Fibroblast of lung (primary cell): ENCODE measurements at regions not wholly inside any gene's neighbourhood (a gene's known extent, or its start where the extent isn't known, plus 50 kb on each side); places are given as distances from the start of the nearest gene placed in this dataset.
A peak's percentile ranks its signal among the peaks of the same experiment; 100 is the strongest.

Experiments used
- DNase-seq, 2 donors: peaks; one replicate each; pipeline versions ENCODE4 v3.0.0 to v3.0.0-alpha.2; 2010; ENCODE audit warnings: low read depth in 2 of 2
- H2AFZ ChIP-seq: 2 replicates; pipeline ENCODE4 v1.5.1; 2012; ENCODE audit warnings: low read length, control low read depth, inconsistent platforms
- H3K27ac ChIP-seq: 2 replicates; pipeline ENCODE4 v1.5.1; 2011; ENCODE audit warnings: low read length, control low read depth; ENCODE audit not compliant: insufficient read depth
- H3K27me3 ChIP-seq: 2 replicates; pipeline ENCODE4 v1.5.1; 2011; ENCODE audit warnings: mild to moderate bottlenecking, low read length; ENCODE audit not compliant: control insufficient read depth, insufficient read depth
- H3K36me3 ChIP-seq: 2 replicates; pipeline ENCODE4 v1.5.1; 2011; ENCODE audit warnings: low read length; ENCODE audit not compliant: control insufficient read depth, insufficient read depth
- H3K4me1 ChIP-seq: 2 replicates; pipeline ENCODE4 v1.5.1; 2011; ENCODE audit warnings: low read length; ENCODE audit not compliant: control insufficient read depth, insufficient read depth; ENCODE audit errors: extremely low read depth
- H3K4me2 ChIP-seq: 2 replicates; pipeline ENCODE4 v1.5.1; 2011; ENCODE audit warnings: low read length, control low read depth; ENCODE audit not compliant: insufficient read depth; ENCODE audit errors: extremely low read depth
- H3K4me3 ChIP-seq, 4 experiments: fragments of 200-600 bp in 1 of 4; sonication (generic) in 1 of 4; replicated peaks in 1 of 4; 2 replicates each; pipeline ENCODE4 v1.5.1; 2011 to 2016; ENCODE audit warnings: low read length in 4 of 4, low read depth in 3 of 4, mild to moderate bottlenecking in 3 of 4, control low read depth in 2 of 4, inconsistent platforms in 1 of 4, mixed read lengths in 1 of 4; ENCODE audit not compliant: insufficient read depth in 1 of 4; ENCODE audit errors: control extremely low read depth in 1 of 4
- H3K79me2 ChIP-seq: 2 replicates; pipeline ENCODE4 v1.5.1; 2012; ENCODE audit warnings: mild to moderate bottlenecking, low read length, inconsistent platforms; ENCODE audit not compliant: control insufficient read depth, insufficient read depth
- H3K9ac ChIP-seq: 2 replicates; pipeline ENCODE4 v1.5.1; 2011; ENCODE audit warnings: mild to moderate bottlenecking, low read length, control low read depth; ENCODE audit not compliant: insufficient read depth
- H3K9me3 ChIP-seq: 2 replicates; pipeline ENCODE4 v1.5.1; 2012; ENCODE audit warnings: low read depth, low read length; ENCODE audit not compliant: control insufficient read depth, insufficient read depth
- H4K20me1 ChIP-seq: 2 replicates; pipeline ENCODE4 v1.5.1; 2011; ENCODE audit warnings: low read length; ENCODE audit not compliant: control insufficient read depth, insufficient read depth; ENCODE audit errors: extremely low read depth
- CTCF ChIP-seq, 2 donors: IDR thresholded peaks in 1 of 2; conservative IDR thresholded peaks in 1 of 2; 1 replicate in 1 of 2; 2 replicates in 1 of 2; pipeline ENCODE4 v1.5.1; 2011 to 2012; ENCODE audit warnings: low read length in 2 of 2, control low read depth in 1 of 2, inconsistent platforms in 1 of 2, low read depth in 1 of 2, mild to moderate bottlenecking in 1 of 2
- EZH2 ChIP-seq: IDR thresholded peaks from 2 replicates; pipeline ENCODE4 v1.5.1; 2012; ENCODE audit warnings: low read length, control low read depth, mild to moderate bottlenecking; ENCODE audit errors: missing control alignments

GRCh38 chr11:37407461-37407860, 809.4 kb upstream of the RAG2 start:
- Histone ChIP-seq H3K4me3 (no peak overlapping the region), H3K27me3 (no peaks in the 10 kb centered on the region), H3K27ac (no peak overlapping the region), H4K20me1 (no peaks in the 10 kb centered on the region), H3K36me3 (no peaks in the 10 kb centered on the region), H3K4me2 (no peak overlapping the region), H3K9me3 (no peaks in the 10 kb centered on the region), H2AFZ (no peak overlapping the region), H3K79me2 (no peaks in the 10 kb centered on the region), H3K9ac (no peak overlapping the region), H3K4me1 (no peaks in the 10 kb centered on the region)
- peak in 1 of 2 donors; percentile 12 for DNase-seq
- no peak for TF ChIP-seq CTCF (conservative IDR thresholded peaks at IDR 0.05 in 1 of 2, IDR thresholded peaks at IDR 0.05 in 1 of 2; ENCODE audit: low read depth in 1 of 2, low read length in 2 of 2)

GRCh38 chr11:37406651-37407050, 808.6 kb upstream of the RAG2 start:
- TF ChIP-seq EZH2 (no peak), CTCF (conservative IDR thresholded peaks at IDR 0.05 in 1 of 2, IDR thresholded peaks at IDR 0.05 in 1 of 2; ENCODE audit: low read depth in 1 of 2, low read length in 2 of 2) (no peak)
- Histone ChIP-seq H3K79me2 (no peaks in the 10 kb centered on the region), H3K9ac (no peak overlapping the region), H3K36me3 (no peaks in the 10 kb centered on the region), H3K9me3 (no peaks in the 10 kb centered on the region), H2AFZ (no peak overlapping the region), H3K27me3 (no peaks in the 10 kb centered on the region), H3K27ac (no peak overlapping the region), H3K4me2 (no peak overlapping the region), H4K20me1 (no peaks in the 10 kb centered on the region), H3K4me3 (no peak overlapping the region), H3K4me1 (no peaks in the 10 kb centered on the region)
- peak; percentile 3 to 56 for DNase-seq

DNA sequence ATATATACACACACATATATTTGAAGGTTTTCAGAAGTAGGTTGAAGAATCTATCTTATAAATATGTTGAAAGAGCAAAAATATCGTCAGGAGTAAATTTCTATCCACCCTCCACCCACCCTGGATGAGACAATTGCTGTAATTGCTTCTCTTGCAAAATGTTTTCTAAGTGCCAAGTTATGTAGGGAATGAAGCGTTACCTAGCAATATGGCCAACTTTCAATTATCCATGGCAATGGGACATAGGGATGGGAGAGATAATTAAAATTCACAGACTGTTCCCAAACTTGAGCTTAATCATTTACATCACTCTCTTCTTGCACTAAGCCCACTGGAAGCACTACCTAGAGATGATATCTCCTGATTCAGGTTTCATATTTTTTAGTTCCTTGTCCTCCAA, 806.2 kb upstream of the RAG2 start:
- H3K4me3 ChIP-seq = no peak overlapping the region
- no peaks in the 10 kb centered on the region for H3K27me3 ChIP-seq
- DNase-seq = no peak
- no peak overlapping the region for H3K4me2 ChIP-seq
- no peak overlapping the region for H3K9ac ChIP-seq
- TF ChIP-seq EZH2 = no peak
- TF ChIP-seq CTCF (conservative IDR thresholded peaks at IDR 0.05 in 1 of 2, IDR thresholded peaks at IDR 0.05 in 1 of 2; ENCODE audit: low read depth in 1 of 2, low read length in 2 of 2) = no peak
- H3K4me1 ChIP-seq = no peaks in the 10 kb centered on the region
- no peak overlapping the region for H2AFZ ChIP-seq
- no peaks in the 10 kb centered on the region for H4K20me1 ChIP-seq
- H3K27ac ChIP-seq = no peak overlapping the region
- H3K79me2 ChIP-seq = no peaks in the 10 kb centered on the region
- H3K9me3 ChIP-seq = no peaks in the 10 kb centered on the region
- H3K36me3 ChIP-seq = no peaks in the 10 kb centered on the region
